LNCaP clone FGC (cell line): ENCODE measurements at regions not wholly inside any gene's neighbourhood (a gene's known extent, or its start where the extent isn't known, plus 50 kb on each side); places are given as distances from the start of the nearest gene placed in this dataset.

Source experiments
- DNase-seq: peaks from one replicate; pipeline ENCODE4 v3.0.0-alpha.2; 2011; ENCODE audit warnings: low read depth
- H3K4me3 ChIP-seq: 2 replicates; pipeline ENCODE4 v1.5.1; 2011; ENCODE audit warnings: mild to moderate bottlenecking, low read depth, low read length, control low read depth
- TF ChIP-seq, protein P1 (sequence below): IDR thresholded peaks from 2 replicates; pipeline ENCODE4 v1.5.1; 2012; ENCODE audit warnings: mild to moderate bottlenecking; ENCODE audit not compliant: control insufficient read depth, insufficient read depth; ENCODE audit errors: extremely low read depth

DNA sequence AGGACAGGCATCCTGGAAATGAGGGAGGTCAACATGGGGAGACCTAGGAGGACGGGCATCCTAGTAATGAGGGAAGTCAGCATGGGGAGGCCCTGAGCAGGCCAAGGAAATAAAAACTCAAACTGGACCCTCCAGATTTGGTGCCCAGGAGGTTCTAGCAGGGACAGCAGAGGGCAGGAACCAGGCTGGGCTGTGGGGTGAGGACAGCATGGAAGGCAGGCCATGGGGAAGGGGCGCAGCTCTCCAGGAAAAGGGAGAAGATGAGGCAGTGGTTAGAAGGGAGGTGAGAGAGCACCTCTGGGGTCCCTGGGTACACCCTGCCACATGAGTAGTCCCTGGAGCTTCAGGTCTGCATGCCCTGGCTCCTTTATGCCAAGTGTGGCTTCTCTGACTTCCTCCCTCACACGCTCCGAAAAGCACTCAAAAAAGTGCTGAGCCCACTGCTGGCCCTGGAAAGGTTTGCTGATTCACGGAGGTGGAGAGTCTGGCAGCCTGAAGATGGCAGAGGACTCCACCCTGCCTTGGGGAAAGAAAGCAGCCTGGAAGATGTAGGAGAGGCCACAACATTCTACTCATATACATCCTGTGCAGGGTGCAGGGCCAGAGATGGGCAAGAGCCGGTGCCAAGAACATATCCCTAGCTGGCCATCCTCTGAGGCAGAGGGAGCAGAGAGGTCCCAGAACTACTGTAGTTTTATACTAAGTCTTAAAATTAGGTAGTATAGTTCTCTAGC lies 154.9 kb downstream of the MRPL14 start:
- no peak for DNase-seq
- no peak overlapping the region for H3K4me3 ChIP-seq
- TF ChIP-seq, protein P1, sequence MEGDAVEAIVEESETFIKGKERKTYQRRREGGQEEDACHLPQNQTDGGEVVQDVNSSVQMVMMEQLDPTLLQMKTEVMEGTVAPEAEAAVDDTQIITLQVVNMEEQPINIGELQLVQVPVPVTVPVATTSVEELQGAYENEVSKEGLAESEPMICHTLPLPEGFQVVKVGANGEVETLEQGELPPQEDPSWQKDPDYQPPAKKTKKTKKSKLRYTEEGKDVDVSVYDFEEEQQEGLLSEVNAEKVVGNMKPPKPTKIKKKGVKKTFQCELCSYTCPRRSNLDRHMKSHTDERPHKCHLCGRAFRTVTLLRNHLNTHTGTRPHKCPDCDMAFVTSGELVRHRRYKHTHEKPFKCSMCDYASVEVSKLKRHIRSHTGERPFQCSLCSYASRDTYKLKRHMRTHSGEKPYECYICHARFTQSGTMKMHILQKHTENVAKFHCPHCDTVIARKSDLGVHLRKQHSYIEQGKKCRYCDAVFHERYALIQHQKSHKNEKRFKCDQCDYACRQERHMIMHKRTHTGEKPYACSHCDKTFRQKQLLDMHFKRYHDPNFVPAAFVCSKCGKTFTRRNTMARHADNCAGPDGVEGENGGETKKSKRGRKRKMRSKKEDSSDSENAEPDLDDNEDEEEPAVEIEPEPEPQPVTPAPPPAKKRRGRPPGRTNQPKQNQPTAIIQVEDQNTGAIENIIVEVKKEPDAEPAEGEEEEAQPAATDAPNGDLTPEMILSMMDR = no peak

GRCh38 chr6:43971776-43972126 lies 155.5 kb downstream of the MRPL14 start:
- no peak overlapping the region for H3K4me3 ChIP-seq

DNA sequence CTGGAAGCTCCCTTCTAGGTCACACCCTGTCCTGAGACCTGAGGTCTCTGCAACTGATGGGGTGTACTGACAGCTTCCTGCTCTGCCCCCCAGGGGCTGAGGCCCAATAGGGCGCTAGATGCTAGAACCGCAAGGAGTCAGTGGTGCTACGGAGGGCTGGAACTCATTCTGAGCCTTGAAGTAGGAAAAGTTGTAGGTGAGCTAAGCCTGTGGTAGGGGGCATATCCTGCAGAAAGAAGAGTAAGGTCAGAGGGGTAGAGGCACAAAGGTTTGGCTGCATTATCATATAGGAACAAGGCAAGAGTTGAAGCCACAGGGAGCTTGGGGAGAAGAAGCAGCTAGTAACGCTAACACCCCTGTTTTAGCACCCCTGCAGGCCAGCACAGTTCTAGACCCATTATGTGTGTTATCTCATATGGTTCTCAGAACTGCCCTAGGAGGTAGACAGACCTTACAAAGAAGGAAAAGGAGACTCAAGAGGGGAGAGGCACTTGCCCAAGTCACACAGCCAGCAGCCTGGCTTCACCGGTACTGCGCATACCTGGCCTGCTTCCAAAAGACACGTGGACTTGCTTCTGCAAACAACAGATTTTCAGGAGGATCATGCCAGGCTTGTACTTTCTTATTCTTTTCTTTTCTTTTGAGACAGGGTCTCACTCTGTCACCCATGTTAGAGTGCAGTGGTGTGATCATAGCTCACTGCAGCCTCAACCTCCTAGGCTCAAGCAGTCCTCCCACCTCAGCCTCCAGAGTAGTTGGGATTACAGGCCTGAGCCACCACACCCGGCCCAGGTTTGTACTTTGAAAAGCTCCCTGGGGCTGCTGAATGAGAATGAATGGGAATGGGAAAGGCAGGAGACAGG lies 156.1 kb downstream of the MRPL14 start:
- TF ChIP-seq, protein P1 = no peak
- peak; percentile 67 for DNase-seq
- H3K4me3 ChIP-seq = no peak overlapping the region

More at GRCh38 chr6:43971776-43972126, 155.5 kb downstream of the MRPL14 start:
- TF ChIP-seq, protein P1 = no peak
- no peak for DNase-seq

DNA sequence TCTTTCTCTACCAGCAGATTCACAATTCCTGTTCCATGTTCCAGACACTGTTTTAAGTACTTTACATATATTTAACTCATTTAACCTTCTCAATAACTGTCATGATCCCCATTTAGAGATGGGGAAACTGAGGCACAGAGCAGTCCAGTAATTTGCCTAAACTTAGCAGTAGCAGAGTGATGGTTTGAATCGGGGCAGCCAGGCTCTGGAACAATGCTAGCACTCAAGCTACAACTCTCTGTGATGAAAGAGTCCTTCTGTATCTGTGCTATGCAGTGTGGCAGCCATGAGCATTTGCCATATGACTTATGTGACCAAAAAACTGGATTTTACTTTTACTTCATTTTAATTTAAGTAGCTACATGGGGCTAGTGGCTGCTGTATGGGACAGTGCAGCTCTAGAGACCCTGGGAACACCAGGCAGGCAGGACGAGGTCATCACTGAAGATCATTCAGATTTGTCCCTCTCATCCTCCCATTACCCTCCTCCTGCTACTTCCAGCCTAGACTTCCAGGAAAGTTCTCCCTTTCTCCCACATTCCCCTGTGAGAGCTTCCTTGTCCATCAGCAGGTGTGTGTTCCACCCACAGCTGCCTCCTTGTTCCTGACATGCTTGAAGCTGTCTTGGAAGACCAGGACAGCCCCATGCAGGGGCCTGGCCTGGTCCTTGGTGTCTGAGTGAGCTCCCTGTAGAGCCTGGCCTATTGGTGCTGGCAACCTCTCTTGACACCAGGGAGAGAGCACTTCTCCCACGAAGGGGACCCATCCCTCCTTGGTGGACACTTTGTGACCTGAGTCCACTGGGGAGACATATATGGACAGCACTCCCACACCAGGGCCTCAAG lies 157.0 kb downstream of the MRPL14 start:
- TF ChIP-seq, protein P1 = no peak
- no peak overlapping the region for H3K4me3 ChIP-seq
- DNase-seq = no peak

GRCh38 chr6:43969158-43969981 lies 157.9 kb downstream of the MRPL14 start:
- TF ChIP-seq, protein P1 = no peak
- no peak overlapping the region for H3K4me3 ChIP-seq
- DNase-seq = no peak
